Activated CD4-positive, alpha-beta T cell treated with anti-CD3 and anti-CD28 coated beads for 36 hours (primary cell): ENCODE measurements at regions not wholly inside any gene's neighbourhood (a gene's known extent, or its start where the extent isn't known, plus 50 kb on each side); places are given as distances from the start of the nearest gene placed in this dataset.

ENCODE experiments used
- ATAC-seq: fragments of 200-7000 bp; cut with Tn5 transposase; one replicate; pipeline ENCODE4 v1.10.0; 2021; ENCODE audit warnings: mild to moderate bottlenecking, moderate library complexity
- CTCF ChIA-PET: fragments of 350-600 bp; sonication (Branson Sonifier 250); formaldehyde crosslinking; loops from one replicate; lab custom pipeline; 2021; ENCODE audit warnings: antibody characterized with exemption; lab: Charles Lee
- POLR2A ChIA-PET: fragments of 350-600 bp; sonication (Branson Sonifier 250); formaldehyde crosslinking; loops from one replicate; lab custom pipeline; 2021; ENCODE audit warnings: antibody characterized with exemption, inconsistent platforms; lab: Charles Lee
- DNase-seq: peaks from one replicate; pipeline ENCODE4 v3.0.0-alpha.2; 2020
- H3K27ac Mint-ChIP-seq: one replicate; pipeline ENCODE4 v1.8.0; 2021; ENCODE audit warnings: mixed read lengths
- H3K27me3 Mint-ChIP-seq: one replicate; pipeline ENCODE4 v1.8.0; 2021; ENCODE audit warnings: mixed read lengths
- H3K36me3 Mint-ChIP-seq: one replicate; pipeline ENCODE4 v1.8.0; 2021; ENCODE audit warnings: low read depth, mixed read lengths
- H3K4me1 Mint-ChIP-seq: one replicate; pipeline ENCODE4 v1.8.0; 2021; ENCODE audit warnings: mixed read lengths
- H3K4me3 Mint-ChIP-seq: one replicate; pipeline ENCODE4 v1.8.0; 2021; ENCODE audit warnings: mild to moderate bottlenecking, moderate library complexity, mixed read lengths
- H3K9me3 Mint-ChIP-seq: one replicate; pipeline ENCODE4 v1.8.0; 2021; ENCODE audit warnings: low read depth, mixed read lengths
- intact Hi-C, 2 experiments: fragments of 100-400 bp; cut with DNase I in 1 of 2; cut with micrococcal nuclease in 1 of 2; formaldehyde crosslinking; loops; one replicate each; pipeline versions ENCODE4 v1.14.2 to v1.15.1; 2022 to 2024; cut with DNase I, micrococcal nuclease

DNA sequence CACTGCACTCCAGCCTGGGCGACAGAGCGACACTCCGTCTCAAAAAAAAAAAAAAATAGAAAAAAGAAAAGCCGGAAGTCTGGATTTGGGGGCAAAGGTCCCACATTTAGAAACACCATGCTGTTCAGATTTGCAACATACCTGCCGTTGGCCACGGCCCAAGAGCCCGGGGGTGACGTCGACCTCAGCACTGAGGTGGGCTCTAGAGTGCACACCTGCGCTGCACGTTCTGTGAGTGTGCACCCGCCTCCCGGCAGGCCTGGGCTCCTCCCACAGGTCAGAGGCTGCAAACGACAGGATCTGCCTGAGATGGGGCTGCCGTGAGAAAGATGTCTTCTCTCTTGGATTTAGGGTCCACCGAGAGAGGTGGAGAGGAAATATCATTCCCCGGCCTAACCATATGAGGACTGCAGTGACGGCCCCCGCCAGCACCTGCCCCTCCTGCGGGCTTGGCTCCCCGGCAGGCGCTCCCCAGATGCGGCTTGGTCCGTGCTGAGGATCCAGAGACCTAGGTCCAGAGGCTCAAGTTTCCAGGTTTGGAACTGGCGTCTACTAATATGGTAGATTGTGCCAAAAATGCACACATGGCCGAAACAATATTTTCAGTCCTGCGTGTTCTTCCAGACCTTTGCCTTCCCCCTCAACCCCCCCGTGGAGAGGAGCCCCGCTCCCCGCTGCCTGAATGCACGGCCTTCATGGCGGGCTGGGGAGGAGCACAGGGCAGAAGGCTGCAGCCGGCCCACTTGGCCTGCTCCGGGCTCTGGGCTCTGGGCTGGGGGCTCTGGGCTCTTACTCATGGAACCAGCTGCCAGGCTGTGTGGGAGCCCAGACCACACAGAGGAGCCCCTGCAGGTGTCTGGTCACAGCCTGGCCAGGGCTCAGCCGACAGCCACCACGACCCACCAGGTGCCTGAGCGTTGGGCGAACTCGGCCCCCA lies 58.8 kb upstream of the FBRSL1 start:
- DNase-seq (no peak), ATAC-seq (no peak)
- Mint-ChIP-seq H3K27ac (no peak overlapping the region), H3K9me3 (no peaks in the 10 kb centered on the region), H3K27me3 (no peaks in the 10 kb centered on the region), H3K4me1 (peaks cover 24% of the 10 kb centered on the region), H3K36me3 (no peaks in the 10 kb centered on the region), H3K4me3 (no peak overlapping the region)
- intact Hi-C loops, result no loop called here
- CTCF ChIA-PET, result interaction anchor here (0.6 to 1.0 kb wide), 3 partner anchors 17 to 93 kb away, joined by 3 read pairs; no protein-coding TSS in a partner anchor
- POLR2A ChIA-PET, result interaction anchor here (1.1 to 1.4 kb wide), 2 partner anchors 8 to 76 kb away, joined by 3 to 5 read pairs; no protein-coding TSS in a partner anchor

DNA sequence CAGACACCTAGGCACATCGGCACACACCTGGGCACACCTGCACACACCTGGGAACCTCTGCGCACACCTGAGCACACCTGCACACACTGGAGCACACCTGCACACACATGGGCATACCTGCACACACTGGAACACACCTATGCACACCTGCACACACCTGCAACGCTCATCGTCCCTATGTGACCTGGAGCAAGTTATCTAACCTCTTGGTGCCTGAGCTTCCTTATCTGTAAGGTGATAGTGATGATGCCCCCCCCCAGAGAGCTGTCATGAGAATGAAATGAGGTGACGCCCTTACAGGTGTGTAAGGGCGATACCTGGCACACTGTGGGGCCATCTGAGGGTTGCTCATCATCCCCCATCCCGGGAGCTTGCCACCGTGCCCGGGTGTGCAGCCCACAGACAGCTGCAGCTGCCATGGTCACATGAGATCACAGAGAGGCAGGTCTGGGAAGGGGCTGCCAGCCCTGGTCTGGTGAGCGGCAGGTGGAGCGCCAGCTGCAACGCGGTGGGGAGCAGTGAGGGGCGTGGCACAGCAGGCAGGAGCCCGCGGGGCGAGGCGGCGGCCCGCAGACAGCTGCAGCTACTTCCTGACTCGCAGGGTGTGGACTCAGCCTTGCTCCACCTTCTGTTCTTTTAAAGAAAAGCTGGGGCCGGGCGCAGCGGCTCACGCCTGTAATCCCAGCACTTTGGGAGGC lies 59.9 kb upstream of the FBRSL1 start:
- intact Hi-C loops, result no loop called here
- peak overlapping the region; percentile 39 for H3K4me3 Mint-ChIP-seq

DNA sequence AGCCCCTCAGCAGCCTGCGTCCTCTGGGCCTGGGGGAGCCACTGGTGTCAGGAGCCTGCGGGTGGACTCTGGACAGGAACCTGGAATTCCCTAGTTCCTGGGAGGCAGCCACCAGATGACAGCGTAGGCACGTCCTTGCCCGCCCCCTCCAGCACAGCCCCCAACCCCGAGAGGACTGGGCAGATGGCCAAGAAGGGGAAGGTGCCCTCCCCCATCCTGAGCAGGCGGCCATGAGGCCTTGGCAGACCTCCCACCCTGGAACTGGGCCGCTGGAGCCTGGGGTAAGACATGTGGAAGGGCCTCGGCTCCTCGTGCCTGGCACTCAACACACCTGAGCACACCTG lies 60.4 kb upstream of the FBRSL1 start:
- Mint-ChIP-seq H3K27me3 (no peaks in the 10 kb centered on the region), H3K4me3 (no peak overlapping the region), H3K4me1 (peaks cover 24% of the 10 kb centered on the region), H3K36me3 (no peaks in the 10 kb centered on the region), H3K9me3 (peaks cover 2% of the 10 kb centered on the region), H3K27ac (no peak overlapping the region)
- intact Hi-C loops, result no loop called here
- ChIA-PET CTCF (interaction anchor here (0.7 kb wide), 1 partner anchor 266 kb away, joined by 3 read pairs; no protein-coding TSS in a partner anchor), POLR2A (interaction anchor here (1.4 kb wide), 1 partner anchor 77 kb away, joined by 3 read pairs; no protein-coding TSS in a partner anchor)
- DNase-seq (no peak), ATAC-seq (no peak)

More for the DNA sequence above, 59.9 kb upstream of the FBRSL1 start:
- ATAC-seq (peak; percentile 89), DNase-seq (peak; percentile 75)
- no peaks in the 10 kb centered on the region for H3K36me3 Mint-ChIP-seq
- no peaks in the 10 kb centered on the region for H3K27me3 Mint-ChIP-seq
- H3K9me3 Mint-ChIP-seq, result no peaks in the 10 kb centered on the region
- ChIA-PET CTCF (interaction anchor here (0.7 to 1.0 kb wide), 2 partner anchors 94 to 266 kb away, joined by 3 read pairs; no protein-coding TSS in a partner anchor), POLR2A (interaction anchor here (1.1 to 1.4 kb wide), 2 partner anchors 9 to 77 kb away, joined by 3 to 5 read pairs; no protein-coding TSS in a partner anchor)
- no peak overlapping the region for H3K27ac Mint-ChIP-seq
- peaks cover 24% of the 10 kb centered on the region for H3K4me1 Mint-ChIP-seq

DNA sequence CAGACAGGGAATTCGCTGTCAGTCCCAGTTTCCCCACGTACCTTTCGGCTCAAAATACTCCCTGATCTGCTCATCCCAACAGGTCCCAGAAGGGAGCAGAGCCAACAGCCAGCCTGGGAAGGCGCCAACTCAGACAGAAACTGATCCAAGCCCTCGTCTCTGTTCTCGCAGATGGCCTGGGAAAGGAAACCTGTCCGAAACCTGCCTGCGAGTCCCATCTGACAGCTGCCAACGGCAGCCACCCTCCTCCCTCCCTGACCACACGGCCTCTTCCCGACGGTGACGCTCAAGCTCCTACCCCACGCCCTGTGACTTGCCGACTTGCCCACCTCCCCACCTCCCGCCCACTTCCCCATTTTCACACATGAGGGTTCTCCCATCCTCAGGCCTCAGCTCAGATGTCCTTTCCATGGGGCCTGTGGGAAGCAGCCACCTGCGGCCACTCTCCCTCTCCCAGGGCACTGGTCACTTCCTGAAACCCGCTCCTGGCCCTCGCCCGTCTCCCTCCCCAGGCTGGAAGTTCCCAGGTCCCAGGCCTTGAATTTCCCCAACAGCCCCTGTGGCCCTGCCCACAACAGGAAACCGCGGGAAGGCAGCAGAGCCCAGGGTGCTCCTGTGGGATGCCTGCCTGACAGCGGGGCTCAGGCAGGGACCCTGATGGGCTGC lies 60.9 kb upstream of the FBRSL1 start:
- H3K4me1 Mint-ChIP-seq, result peaks cover 24% of the 10 kb centered on the region
- intact Hi-C loops, result no loop called here
- H3K9me3 Mint-ChIP-seq, result peaks cover 2% of the 10 kb centered on the region
- H3K4me3 Mint-ChIP-seq, result no peak overlapping the region
- ChIA-PET CTCF (interaction anchor here (0.7 kb wide), 1 partner anchor 95 kb away, joined by 3 read pairs; no protein-coding TSS in a partner anchor), POLR2A (no interaction called here)
- ATAC-seq (no peak), DNase-seq (no peak)
- H3K27ac Mint-ChIP-seq, result no peak overlapping the region
- no peaks in the 10 kb centered on the region for H3K27me3 Mint-ChIP-seq
- no peaks in the 10 kb centered on the region for H3K36me3 Mint-ChIP-seq

DNA sequence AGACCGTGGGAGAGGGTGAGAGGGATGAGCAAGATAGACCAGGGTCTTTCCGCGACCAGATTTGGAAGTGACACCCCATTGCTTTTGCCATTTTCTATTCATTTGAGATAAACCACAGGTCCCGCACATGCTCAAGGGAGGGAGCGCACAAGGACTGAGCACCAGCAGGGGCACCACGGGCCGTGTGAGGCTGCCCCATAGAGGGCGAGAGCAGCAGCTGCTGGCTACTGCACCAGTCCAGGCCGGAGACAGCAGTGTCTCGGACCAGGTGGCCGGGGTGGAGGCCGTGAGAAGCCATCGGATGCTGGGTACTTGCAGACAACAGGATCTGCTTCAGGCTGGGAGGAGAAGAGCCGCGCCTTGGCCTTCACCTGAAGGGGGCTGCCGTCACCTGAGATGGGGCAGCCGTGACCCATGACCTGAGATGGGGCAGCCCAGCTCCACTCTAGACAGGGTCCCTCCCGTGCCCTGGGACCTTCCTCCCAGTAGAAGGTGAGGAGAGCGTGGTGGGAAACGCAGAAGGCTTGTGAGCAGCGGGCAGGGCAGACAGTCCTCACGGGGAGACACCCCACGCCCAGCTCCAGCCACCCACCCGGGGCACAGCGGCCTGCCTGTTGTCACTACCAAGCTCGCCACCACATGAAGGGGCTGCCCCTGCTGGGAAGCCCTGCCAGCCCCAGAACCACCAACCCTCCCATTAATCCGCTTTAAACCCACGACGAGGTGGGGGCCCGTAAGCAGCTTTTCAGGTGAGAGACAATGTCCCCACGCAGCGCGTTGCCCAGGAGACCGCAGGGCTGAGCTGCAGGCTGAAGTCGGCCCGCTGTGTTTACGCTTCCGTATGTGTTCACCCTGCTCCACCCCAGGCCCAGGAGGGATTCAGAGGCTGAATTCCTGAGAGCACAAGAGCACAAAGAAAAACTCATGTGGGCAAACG lies 61.7 kb upstream of the FBRSL1 start:
- DNase-seq (no peak), ATAC-seq (no peak)
- POLR2A ChIA-PET, result no interaction called here
- peaks cover 2% of the 10 kb centered on the region for H3K9me3 Mint-ChIP-seq
- H3K36me3 Mint-ChIP-seq, result no peaks in the 10 kb centered on the region
- CTCF ChIA-PET, result interaction anchor here (0.7 to 1.2 kb wide), 5 partner anchors 8 to 274 kb away, joined by 3 to 4 read pairs (median 3); partner anchors contain the start of gene LRCOL1
- intact Hi-C loops, result no loop called here
- H3K4me3 Mint-ChIP-seq, result no peak overlapping the region
- H3K27ac Mint-ChIP-seq, result no peak overlapping the region
- no peaks in the 10 kb centered on the region for H3K27me3 Mint-ChIP-seq
- H3K4me1 Mint-ChIP-seq, result peaks cover 22% of the 10 kb centered on the region

DNA sequence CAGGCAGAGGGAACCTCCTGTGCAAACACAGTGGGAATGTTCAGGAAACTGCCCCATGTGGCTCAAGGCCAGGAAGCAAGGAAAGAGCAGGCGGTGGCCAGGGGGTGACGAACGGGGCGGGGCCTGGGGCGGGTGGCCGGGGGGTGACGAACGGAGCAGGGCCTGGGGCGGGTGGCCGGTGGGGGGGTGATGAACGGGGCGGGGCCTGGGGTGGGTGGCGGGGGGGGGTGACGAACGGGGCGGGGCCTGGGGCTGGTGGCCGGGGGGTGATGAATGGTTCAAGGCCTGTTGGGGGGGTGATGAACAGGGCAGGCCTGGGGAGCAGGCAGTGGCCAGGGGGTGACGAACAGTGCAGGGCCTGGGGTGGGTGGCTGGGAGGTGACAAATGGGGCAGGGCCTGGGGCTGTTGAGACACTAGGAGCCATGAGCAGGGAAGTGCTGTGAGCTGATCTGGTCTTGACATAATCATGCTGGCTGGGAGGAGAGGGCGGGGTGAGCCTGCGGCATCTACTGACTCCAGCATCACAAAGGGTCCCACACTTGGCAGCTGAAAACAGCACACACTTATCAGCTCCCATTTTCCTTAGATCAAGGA lies 62.7 kb upstream of the FBRSL1 start:
- Mint-ChIP-seq H3K4me3 (no peak overlapping the region), H3K27me3 (no peaks in the 10 kb centered on the region), H3K9me3 (peaks cover 2% of the 10 kb centered on the region), H3K4me1 (peaks cover 26% of the 10 kb centered on the region), H3K27ac (no peak overlapping the region), H3K36me3 (no peaks in the 10 kb centered on the region)
- ATAC-seq (no peak), DNase-seq (no peak)
- ChIA-PET POLR2A (no interaction called here), CTCF (interaction anchor here (0.6 to 1.2 kb wide), 5 partner anchors 13 to 273 kb away, joined by 3 to 4 read pairs (median 4); partner anchors contain the start of gene LRCOL1)
- intact Hi-C loops, result no loop called here

DNA sequence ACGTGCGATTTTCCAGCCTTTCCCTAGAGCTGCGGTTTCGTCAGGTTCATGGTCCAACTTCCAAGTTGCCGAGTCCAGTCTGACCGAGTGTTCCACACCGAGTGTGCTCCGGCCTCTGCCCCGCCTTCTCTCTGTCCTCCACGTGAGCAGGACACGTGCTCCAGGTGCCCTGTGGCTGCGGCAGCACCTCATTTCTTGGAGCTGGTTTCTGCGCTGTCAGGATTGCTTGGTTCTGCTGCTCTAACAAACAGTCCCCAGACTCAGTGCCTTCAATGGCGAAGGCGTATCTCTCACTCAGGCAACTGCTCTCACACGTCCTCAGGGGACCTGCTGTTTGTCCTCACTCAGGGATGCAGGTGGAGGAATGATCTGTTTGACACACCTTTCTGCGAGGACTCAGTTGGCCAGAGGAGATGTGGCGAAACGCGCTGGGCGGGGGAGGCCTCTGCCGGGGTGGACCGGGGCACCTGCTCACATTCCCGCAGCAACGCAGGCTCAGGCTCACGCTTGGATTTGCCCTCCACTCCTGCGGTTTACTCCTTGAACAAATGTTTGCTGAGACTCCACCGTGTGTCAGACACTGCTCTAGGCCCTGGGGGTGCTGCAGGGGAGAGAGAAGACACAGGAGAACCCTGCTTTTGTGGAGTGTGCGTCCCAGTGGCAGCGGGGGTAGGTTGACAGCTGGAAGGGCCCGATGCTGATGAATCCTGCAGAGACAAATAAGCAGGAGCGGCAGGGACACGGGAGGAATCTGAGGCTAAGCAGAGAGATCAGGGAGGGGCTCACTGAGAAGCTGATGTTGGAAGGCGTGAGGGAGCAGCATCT lies 63.4 kb upstream of the FBRSL1 start:
- ATAC-seq, result no peak
- H3K36me3 Mint-ChIP-seq, result no peaks in the 10 kb centered on the region

DNA sequence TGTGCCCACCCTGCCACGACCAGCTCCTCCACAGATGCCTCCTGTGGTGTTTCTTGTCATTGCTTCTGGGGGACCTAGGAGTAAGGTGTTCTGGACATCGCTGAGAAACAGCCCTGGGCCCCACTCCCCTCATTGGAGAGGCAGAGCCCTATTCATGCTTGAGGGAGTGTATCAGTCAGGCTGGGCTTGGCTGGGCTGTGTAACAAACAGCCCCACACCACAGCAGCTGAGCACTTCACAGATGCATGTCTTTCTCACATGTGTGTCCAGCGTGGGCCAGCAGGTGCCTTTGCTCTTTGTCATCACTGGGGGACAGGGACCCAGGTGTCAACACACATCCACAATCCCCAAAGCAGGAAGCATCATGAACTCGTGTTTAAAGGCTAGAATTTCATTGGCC lies 65.1 kb upstream of the FBRSL1 start:
- ATAC-seq, result no peak

More for the DNA sequence above, 63.4 kb upstream of the FBRSL1 start:
- intact Hi-C loops, result no loop called here
- H3K27me3 Mint-ChIP-seq, result no peaks in the 10 kb centered on the region
- ChIA-PET POLR2A (no interaction called here), CTCF (interaction anchor here (0.6 to 0.8 kb wide), 2 partner anchors 13 to 111 kb away, joined by 3 to 4 read pairs; no protein-coding TSS in a partner anchor)
- H3K27ac Mint-ChIP-seq, result no peak overlapping the region
- H3K9me3 Mint-ChIP-seq, result peaks cover 2% of the 10 kb centered on the region
- H3K4me3 Mint-ChIP-seq, result no peak overlapping the region
- H3K4me1 Mint-ChIP-seq, result peaks cover 26% of the 10 kb centered on the region
- DNase-seq, result no peak

DNA sequence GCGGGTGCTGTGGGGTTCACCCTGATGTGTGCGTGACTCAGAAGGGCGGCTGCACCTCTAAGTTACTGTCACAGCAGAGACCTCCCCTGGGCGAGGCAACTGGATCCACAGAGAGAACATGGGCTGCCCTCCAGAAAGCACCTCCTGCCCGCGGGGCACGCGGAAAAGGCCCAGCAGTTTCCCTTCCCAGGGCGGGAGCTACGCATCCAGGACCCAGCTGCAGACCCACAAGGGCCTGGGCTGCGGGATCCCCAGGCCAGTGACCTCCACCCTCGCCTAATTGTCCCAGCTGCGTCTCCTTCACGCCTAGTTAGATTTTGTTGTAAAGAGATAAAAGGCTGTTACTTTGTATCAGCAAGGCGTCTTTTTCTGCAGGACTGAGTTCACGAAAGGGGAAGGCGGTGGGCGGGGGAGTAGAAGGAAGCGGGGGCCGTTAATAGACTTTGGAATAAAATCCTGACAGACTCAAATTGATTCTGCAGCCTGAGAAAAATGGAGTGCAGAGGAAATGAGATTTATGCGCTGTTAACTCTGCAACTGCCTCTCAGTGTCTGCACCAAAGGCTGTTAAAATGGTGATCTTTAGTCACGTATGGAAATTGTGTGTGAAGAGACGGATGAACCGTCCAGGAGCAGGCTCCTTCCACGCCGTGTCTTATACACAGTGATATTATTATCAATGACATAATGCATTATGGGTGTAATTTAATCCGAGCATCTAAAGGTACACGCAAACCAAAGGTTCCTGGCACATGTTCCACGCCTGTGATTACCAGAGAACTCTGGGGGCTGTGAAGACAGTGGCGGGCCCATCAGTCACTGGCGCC lies 65.9 kb upstream of the FBRSL1 start:
- Mint-ChIP-seq H3K36me3 (no peaks in the 10 kb centered on the region), H3K4me3 (no peak overlapping the region), H3K27me3 (no peaks in the 10 kb centered on the region), H3K4me1 (peaks cover 11% of the 10 kb centered on the region), H3K27ac (no peak overlapping the region), H3K9me3 (peaks cover 2% of the 10 kb centered on the region)
- intact Hi-C loops, result no loop called here
- no peak for DNase-seq
- ChIA-PET CTCF (interaction anchor here (0.7 kb wide), 1 partner anchor 193 kb away, joined by 3 read pairs; no protein-coding TSS in a partner anchor), POLR2A (no interaction called here)
- ATAC-seq, result no peak

More for the DNA sequence above, 65.1 kb upstream of the FBRSL1 start:
- H3K4me3 Mint-ChIP-seq, result no peak overlapping the region
- ChIA-PET POLR2A (no interaction called here), CTCF (interaction anchor here (0.7 kb wide), 1 partner anchor 192 kb away, joined by 3 read pairs; no protein-coding TSS in a partner anchor)
- H3K36me3 Mint-ChIP-seq, result no peaks in the 10 kb centered on the region
- H3K9me3 Mint-ChIP-seq, result peaks cover 2% of the 10 kb centered on the region
- no peaks in the 10 kb centered on the region for H3K27me3 Mint-ChIP-seq
- H3K27ac Mint-ChIP-seq, result no peak overlapping the region
- no peak for DNase-seq
- peaks cover 17% of the 10 kb centered on the region for H3K4me1 Mint-ChIP-seq
- intact Hi-C loops, result no loop called here
